Heart right ventricle (tissue), 16 donors: ENCODE measurements at regions not wholly inside any gene's neighbourhood (a gene's known extent, or its start where the extent isn't known, plus 50 kb on each side); places are given as distances from the start of the nearest gene placed in this dataset.

Experiments
- ATAC-seq, 8 donors: fragments of 200-7000 bp; cut with Tn5 transposase; one replicate each; pipeline ENCODE4 v1.9.1; 2020; ENCODE audit warnings: mild to moderate bottlenecking in 8 of 8, moderate library complexity in 8 of 8, moderate number of reproducible peaks in 1 of 8
- DNase-seq, 2 donors: peaks; one replicate each; pipeline ENCODE4 v3.0.0-alpha.2; 2020
- H3K27ac ChIP-seq, 10 donors: fragments of 200-600 bp; sonication (generic) in 2 of 10; one replicate each; pipeline versions ENCODE4 v1.5.0 to v1.8.0; 2020 to 2022; ENCODE audit warnings: mild to moderate bottlenecking in 3 of 10
- H3K27me3 ChIP-seq, 7 donors: fragments of 200-600 bp; one replicate each; pipeline ENCODE4 v1.8.0; 2021 to 2022; ENCODE audit warnings: mild to moderate bottlenecking in 2 of 7
- H3K36me3 ChIP-seq, 9 donors: fragments of 200-600 bp; sonication (generic) in 1 of 9; one replicate each; pipeline versions ENCODE4 v1.5.0 to v1.8.0; 2020 to 2022; ENCODE audit warnings: mild to moderate bottlenecking in 2 of 9
- H3K4me1 ChIP-seq, 9 donors: fragments of 200-600 bp; sonication (generic) in 1 of 9; one replicate each; pipeline versions ENCODE4 v1.5.0 to v1.8.0; 2020 to 2022; ENCODE audit warnings: mild to moderate bottlenecking in 4 of 9
- H3K4me3 ChIP-seq, 10 donors: fragments of 200-600 bp; sonication (generic) in 2 of 10; one replicate each; pipeline versions ENCODE4 v1.5.0 to v1.8.0; 2020 to 2022; ENCODE audit warnings: mild to moderate bottlenecking in 7 of 10, moderate library complexity in 2 of 10
- H3K9me3 ChIP-seq, 11 donors: fragments of 200-600 bp in 10 of 11; sonication (generic) in 2 of 11; one replicate each; pipeline versions ENCODE4 v1.5.0 to v1.8.0; 2013 to 2022; ENCODE audit warnings: mild to moderate bottlenecking in 2 of 11, control low read depth in 1 of 11, moderate library complexity in 1 of 11
- WGBS, 2 donors: extraction: QIAGEN DNeasy Blood & Tissue Kit; methylation state at CpG; one replicate each; pipeline ENCODE4 v1.1.7; 2013; ENCODE audit warnings: inconsistent platforms in 1 of 2; 5-methylcytosine and 5-hydroxymethylcytosine counted together
- intact Hi-C, 10 donors: fragments of 100-400 bp; cut with DNase I; formaldehyde crosslinking; loops; one replicate each; pipeline versions ENCODE4 v1.11.1 to v1.14.2; 2022
- TF ChIP-seq, protein P1 (sequence below), 9 donors: fragments of 200-600 bp; sonication (generic) in 2 of 9; IDR thresholded peaks; one replicate each; pipeline versions ENCODE4 v1.5.0 to v1.8.0; 2021 to 2022; ENCODE audit warnings: antibody characterized with exemption in 9 of 9, mild to moderate bottlenecking in 5 of 9, moderate library complexity in 1 of 9
- donor health status: Arrhythmogenic right ventricular cardiomyopathy.
- donor health status: ischemic (EF 13 %, LVEDD 7.1; RV severe dilation, severe dysfunction).
- donor health status: healthy with polysubstance abuse.
- donor health status: DM: no; HTN: yes; CAD: no.
- donor health status: DM: no; HTN: no; CAD: no.
- donor health status: ischemic (EF 25% LVEDD 6.9; RV normal size, moderate dysfunction).
- donor health status: ischemic (EF 25% LVEDD 5.7; RV mildly dilated, moderate dysfunction).
- donor health status: healthy.
- donor health status: DM: yes; HTN: yes; CAD: no.
- donor health status: Ischemic cardiomyopathy.
- donor health status: ischemic (EF 35%, LVEDD 5.7; RV mildly dilated, moderate dysfunction).
- donor health status: nonischemic (EF 11% LVEDD 7.7; RV severe dilation, severe dysfunction).
- donor health status: DM: yes; HTN: yes; CAD: no.
- donor health status: PGD.
- donor health status: ischemic (EF 29% LVEDD 5.4; RV normal size, mild dysfunction).
- donor health status: nonischemic (EF 23%, LVEDD 6.1; RV moderate dilation, normal function).

DNA sequence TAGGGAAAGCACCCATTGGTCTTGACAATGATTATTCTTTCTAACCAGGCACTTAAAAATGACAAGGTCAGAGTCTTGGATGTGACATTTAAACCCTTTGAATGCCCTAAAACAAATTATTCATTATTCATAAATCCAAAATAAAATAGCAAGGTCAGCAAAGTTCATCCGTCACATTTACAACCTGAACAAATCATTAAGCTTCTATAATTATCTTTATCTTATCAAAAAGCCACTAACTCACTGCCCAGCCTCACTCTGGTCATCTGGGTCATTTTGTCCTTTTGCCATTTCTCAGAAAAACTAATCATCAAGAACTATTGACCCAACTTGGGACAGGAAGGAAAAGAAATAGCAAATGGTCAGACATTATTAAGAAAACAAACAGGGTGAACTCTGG lies 507.3 kb upstream of the CDH8 start:
- Histone ChIP-seq H3K4me1 (no peaks in the 10 kb centered on the region), H3K27me3 (no peaks in the 10 kb centered on the region), H3K4me3 (no peak overlapping the region), H3K9me3 (peaks cover 0 to 3% (median 0%) of the 10 kb centered on the region in 11 donors), H3K36me3 (no peaks in the 10 kb centered on the region), H3K27ac (no peak overlapping the region)
- intact Hi-C loops = no loop called here
- ATAC-seq (no peak), DNase-seq (no peak)
- TF ChIP-seq, protein P1, sequence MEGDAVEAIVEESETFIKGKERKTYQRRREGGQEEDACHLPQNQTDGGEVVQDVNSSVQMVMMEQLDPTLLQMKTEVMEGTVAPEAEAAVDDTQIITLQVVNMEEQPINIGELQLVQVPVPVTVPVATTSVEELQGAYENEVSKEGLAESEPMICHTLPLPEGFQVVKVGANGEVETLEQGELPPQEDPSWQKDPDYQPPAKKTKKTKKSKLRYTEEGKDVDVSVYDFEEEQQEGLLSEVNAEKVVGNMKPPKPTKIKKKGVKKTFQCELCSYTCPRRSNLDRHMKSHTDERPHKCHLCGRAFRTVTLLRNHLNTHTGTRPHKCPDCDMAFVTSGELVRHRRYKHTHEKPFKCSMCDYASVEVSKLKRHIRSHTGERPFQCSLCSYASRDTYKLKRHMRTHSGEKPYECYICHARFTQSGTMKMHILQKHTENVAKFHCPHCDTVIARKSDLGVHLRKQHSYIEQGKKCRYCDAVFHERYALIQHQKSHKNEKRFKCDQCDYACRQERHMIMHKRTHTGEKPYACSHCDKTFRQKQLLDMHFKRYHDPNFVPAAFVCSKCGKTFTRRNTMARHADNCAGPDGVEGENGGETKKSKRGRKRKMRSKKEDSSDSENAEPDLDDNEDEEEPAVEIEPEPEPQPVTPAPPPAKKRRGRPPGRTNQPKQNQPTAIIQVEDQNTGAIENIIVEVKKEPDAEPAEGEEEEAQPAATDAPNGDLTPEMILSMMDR (IDR thresholded peaks at IDR 0.05) = no peak
- WGBS, 2 donors = 42 to 45% methylated on average over 1 of the region's 1 CpG

DNA sequence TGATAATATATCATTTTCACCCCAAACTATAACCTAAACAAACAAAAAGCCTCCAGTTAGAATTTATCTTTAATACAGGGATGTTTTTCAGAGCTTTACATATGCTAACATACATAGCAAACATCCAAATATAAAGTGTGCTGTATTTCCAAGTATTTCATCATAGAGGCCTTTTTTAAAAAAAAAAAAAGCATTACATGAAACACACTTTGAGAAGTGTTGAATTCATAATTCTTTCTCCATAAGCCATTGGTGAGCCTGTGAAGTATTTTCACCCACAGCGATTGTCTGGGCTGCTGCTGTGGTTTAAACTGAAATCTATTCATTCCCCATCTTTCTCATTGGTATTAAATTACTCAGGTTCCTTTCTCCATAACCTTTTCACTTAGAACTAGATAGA lies 503.4 kb upstream of the CDH8 start:
- Histone ChIP-seq H3K4me1 (no peaks in the 10 kb centered on the region), H3K27ac (no peak overlapping the region), H3K4me3 (no peak overlapping the region), H3K36me3 (no peaks in the 10 kb centered on the region), H3K27me3 (no peaks in the 10 kb centered on the region), H3K9me3 (peaks cover 0 to 3% (median 0%) of the 10 kb centered on the region in 11 donors)
- TF ChIP-seq, protein P1 (IDR thresholded peaks at IDR 0.05) = no peak
- intact Hi-C loops = no loop called here
- WGBS, 2 donors = 76 to 84% methylated on average over 1 of the region's 1 CpG
- ATAC-seq (no peak), DNase-seq (no peak)

DNA sequence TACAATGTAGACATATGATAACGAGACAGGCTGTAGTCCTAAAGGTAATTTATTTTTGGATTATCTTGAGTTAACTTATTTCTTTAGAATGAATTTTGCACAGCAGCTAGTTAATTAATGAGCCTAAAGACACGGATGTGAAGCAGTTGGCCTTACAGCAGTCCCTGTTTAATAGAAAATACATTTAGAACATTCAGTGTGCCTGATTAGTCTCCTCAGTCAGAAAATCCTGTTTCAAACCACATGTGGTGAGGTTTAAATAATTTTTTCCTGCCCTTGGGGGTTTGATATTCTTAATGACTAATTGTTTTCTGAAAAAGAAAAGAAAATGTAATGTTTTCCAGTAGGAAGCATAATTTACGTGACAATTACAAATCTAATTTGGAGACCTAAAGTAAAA lies 494.2 kb upstream of the CDH8 start:
- intact Hi-C loops = no loop called here
- WGBS, 2 donors = 74 to 84% methylated on average over 3 of the region's 3 CpGs

DNA sequence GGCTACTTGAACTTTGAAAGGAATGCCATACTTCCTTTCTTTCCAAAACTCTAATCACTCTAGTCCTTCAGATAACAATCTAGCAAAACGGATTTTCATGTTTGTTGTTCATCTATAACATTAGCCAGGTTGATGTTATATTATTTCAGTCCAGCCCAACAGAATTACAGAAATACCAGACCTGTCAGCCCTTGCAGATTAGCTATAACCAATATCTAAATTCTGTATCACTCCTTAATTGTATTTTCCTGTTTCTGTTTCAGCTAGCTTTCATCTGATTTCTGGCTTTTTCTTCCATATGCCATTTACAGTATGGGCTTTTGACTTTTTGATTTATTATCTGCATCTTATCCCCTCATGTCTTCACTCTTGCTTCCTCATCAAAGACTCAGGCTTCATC lies 479.8 kb upstream of the CDH8 start:
- Histone ChIP-seq H3K9me3 (peaks cover 0 to 5% (median 0%) of the 10 kb centered on the region in 11 donors), H3K27me3 (no peaks in the 10 kb centered on the region), H3K36me3 (no peaks in the 10 kb centered on the region), H3K4me1 (no peaks in the 10 kb centered on the region), H3K27ac (no peak overlapping the region), H3K4me3 (no peak overlapping the region)
- no peak for DNase-seq
- TF ChIP-seq, protein P1 (IDR thresholded peaks at IDR 0.05) = no peak
- intact Hi-C loops = no loop called here
- 32 to 50% methylated on average over 1 of the region's 1 CpG for WGBS, 2 donors
- ATAC-seq = no peak

More for the DNA sequence above, 494.2 kb upstream of the CDH8 start:
- TF ChIP-seq, protein P1 (IDR thresholded peaks at IDR 0.05) = no peak
- DNase-seq (no peak), ATAC-seq (no peak)
- Histone ChIP-seq H3K4me3 (no peak overlapping the region), H3K4me1 (no peaks in the 10 kb centered on the region), H3K36me3 (no peaks in the 10 kb centered on the region), H3K9me3 (no peaks in the 10 kb centered on the region), H3K27ac (no peak overlapping the region), H3K27me3 (no peaks in the 10 kb centered on the region)
